ENCODE measurements at regions not wholly inside any gene's neighbourhood (a gene's known extent, or its start where the extent isn't known, plus 50 kb on each side); places are given as distances from the start of the nearest gene placed in this dataset.

DNA sequence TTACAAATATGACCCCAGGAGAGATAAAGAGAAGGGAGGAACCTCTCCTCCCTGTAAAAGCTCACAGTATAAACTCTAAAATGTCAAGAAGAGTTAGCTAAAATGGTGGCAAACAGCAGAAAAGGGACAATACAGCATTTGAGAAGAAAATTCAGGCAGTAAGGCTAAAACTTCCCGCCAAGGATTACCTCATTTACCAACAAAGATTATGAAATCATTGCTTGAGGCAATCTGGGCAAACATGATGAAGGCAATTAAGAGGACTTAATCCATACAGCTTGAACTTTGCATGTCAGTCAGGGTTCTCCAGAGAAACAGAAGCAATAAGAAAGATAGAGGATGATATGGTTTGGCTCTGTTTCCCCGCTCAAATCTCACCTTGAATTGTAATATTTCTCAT is 81.4 kb downstream of the CMPK2 start:
- BruUV-seq (replicated peaks), result no TSS peak
- CTCF ChIA-PET, result no interaction called here
- Histone ChIP-seq H3K9me3 (ENCODE audit: control insufficient read depth in 1 of 2, insufficient read depth in 1 of 2, low read depth in 1 of 2, low read length in 2 of 2) (no peaks in the 10 kb centered on the region), H3K27ac (ENCODE audit: low read depth, low read length) (no peak overlapping the region), H3K79me2 (ENCODE audit: insufficient read depth, low read length) (no peaks in the 10 kb centered on the region), H3K4me1 (ENCODE audit: control insufficient read depth in 1 of 2, insufficient read depth in 2 of 2, low read length in 2 of 2) (no peaks in the 10 kb centered on the region), H4K20me1 (ENCODE audit: insufficient read depth) (no peaks in the 10 kb centered on the region), H3K9me2 (ENCODE audit: insufficient read depth) (no peaks in the 10 kb centered on the region), H3K4me2 (ENCODE audit: low read length) (no peak overlapping the region), H3K4me3 (replicated peaks in 1 of 2; ENCODE audit: low read depth in 1 of 2, low read length in 2 of 2) (no peak overlapping the region), H2AFZ (ENCODE audit: low read depth, low read length, poor library complexity, severe bottlenecking) (no peak overlapping the region), H3K36me3 (ENCODE audit: control insufficient read depth in 1 of 2, insufficient read depth in 2 of 2, low read length in 2 of 2) (no peaks in the 10 kb centered on the region), H3K27me3 (ENCODE audit: insufficient read depth, low read length) (no peaks in the 10 kb centered on the region), H3K9ac (ENCODE audit: low read length) (no peak overlapping the region)
- TF ChIP-seq, protein P1, sequence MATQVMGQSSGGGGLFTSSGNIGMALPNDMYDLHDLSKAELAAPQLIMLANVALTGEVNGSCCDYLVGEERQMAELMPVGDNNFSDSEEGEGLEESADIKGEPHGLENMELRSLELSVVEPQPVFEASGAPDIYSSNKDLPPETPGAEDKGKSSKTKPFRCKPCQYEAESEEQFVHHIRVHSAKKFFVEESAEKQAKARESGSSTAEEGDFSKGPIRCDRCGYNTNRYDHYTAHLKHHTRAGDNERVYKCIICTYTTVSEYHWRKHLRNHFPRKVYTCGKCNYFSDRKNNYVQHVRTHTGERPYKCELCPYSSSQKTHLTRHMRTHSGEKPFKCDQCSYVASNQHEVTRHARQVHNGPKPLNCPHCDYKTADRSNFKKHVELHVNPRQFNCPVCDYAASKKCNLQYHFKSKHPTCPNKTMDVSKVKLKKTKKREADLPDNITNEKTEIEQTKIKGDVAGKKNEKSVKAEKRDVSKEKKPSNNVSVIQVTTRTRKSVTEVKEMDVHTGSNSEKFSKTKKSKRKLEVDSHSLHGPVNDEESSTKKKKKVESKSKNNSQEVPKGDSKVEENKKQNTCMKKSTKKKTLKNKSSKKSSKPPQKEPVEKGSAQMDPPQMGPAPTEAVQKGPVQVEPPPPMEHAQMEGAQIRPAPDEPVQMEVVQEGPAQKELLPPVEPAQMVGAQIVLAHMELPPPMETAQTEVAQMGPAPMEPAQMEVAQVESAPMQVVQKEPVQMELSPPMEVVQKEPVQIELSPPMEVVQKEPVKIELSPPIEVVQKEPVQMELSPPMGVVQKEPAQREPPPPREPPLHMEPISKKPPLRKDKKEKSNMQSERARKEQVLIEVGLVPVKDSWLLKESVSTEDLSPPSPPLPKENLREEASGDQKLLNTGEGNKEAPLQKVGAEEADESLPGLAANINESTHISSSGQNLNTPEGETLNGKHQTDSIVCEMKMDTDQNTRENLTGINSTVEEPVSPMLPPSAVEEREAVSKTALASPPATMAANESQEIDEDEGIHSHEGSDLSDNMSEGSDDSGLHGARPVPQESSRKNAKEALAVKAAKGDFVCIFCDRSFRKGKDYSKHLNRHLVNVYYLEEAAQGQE (IDR thresholded peaks at IDR 0.05; ENCODE audit: low read depth), result no peak
- TF ChIP-seq YY1 (IDR thresholded peaks at IDR 0.05; ENCODE audit: extremely low read depth, insufficient replicate concordance, low read depth, low read length) (no peak), CEBPB (IDR thresholded peaks at IDR 0.05; ENCODE audit: low read depth) (no peak), EZH2phosphoT487 (IDR thresholded peaks at IDR 0.05; ENCODE audit: borderline replicate concordance) (no peak), POLR2AphosphoS5 (IDR thresholded peaks at IDR 0.05; ENCODE audit: low read depth, low read length) (no peak), ZNF274 (IDR thresholded peaks at IDR 0.05; ENCODE audit: low read depth, low read length) (no peak), CBX3 (IDR thresholded peaks at IDR 0.05; ENCODE audit: low read depth) (no peak), ZFX (IDR thresholded peaks at IDR 0.05) (no peak), JUND (IDR thresholded peaks at IDR 0.05) (no peak), POLR2A (IDR thresholded peaks at IDR 0.05; ENCODE audit: borderline replicate concordance, extremely low read depth, insufficient read depth, insufficient read length) (no peak), FOSL1 (IDR thresholded peaks at IDR 0.05; ENCODE audit: low read depth) (no peak), SP1 (IDR thresholded peaks at IDR 0.05; ENCODE audit: low read depth) (no peak), EZH2 (IDR thresholded peaks at IDR 0.05) (no peak)
- TF ChIP-seq, protein P2, sequence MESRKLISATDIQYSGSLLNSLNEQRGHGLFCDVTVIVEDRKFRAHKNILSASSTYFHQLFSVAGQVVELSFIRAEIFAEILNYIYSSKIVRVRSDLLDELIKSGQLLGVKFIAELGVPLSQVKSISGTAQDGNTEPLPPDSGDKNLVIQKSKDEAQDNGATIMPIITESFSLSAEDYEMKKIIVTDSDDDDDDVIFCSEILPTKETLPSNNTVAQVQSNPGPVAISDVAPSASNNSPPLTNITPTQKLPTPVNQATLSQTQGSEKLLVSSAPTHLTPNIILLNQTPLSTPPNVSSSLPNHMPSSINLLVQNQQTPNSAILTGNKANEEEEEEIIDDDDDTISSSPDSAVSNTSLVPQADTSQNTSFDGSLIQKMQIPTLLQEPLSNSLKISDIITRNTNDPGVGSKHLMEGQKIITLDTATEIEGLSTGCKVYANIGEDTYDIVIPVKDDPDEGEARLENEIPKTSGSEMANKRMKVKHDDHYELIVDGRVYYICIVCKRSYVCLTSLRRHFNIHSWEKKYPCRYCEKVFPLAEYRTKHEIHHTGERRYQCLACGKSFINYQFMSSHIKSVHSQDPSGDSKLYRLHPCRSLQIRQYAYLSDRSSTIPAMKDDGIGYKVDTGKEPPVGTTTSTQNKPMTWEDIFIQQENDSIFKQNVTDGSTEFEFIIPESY (IDR thresholded peaks at IDR 0.05; ENCODE audit: extremely low read depth, insufficient replicate concordance, low read length), result no peak
- TF ChIP-seq, protein P3, sequence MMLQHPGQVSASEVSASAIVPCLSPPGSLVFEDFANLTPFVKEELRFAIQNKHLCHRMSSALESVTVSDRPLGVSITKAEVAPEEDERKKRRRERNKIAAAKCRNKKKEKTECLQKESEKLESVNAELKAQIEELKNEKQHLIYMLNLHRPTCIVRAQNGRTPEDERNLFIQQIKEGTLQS (IDR thresholded peaks at IDR 0.05), result no peak
- DNase-seq (ENCODE audit: low read depth, low spot score), result no peak
- RAD21 ChIA-PET (ENCODE audit: low non-redundant PET in 1 of 2, low total read pairs in 2 of 2, uncharacterized antibody in 2 of 2, unreplicated experiment in 2 of 2), result no interaction called here
- no peak for ATAC-seq
- intact Hi-C loops (cut with micrococcal nuclease), result no loop called here
- POLR2A ChIA-PET, result no interaction called here

Data from HCT116 (cell line).